Neuron (in vitro differentiated cells): ENCODE measurements at regions not wholly inside any gene's neighbourhood (a gene's known extent, or its start where the extent isn't known, plus 50 kb on each side); places are given as distances from the start of the nearest gene placed in this dataset.

Experiments used
- H2AFZ ChIP-seq: one replicate; pipeline ENCODE4 v1.6.1; 2013; ENCODE audit warnings: low read depth, mild to moderate bottlenecking, inconsistent platforms, low read length, moderate library complexity
- H3K27me3 ChIP-seq: one replicate; pipeline ENCODE4 v1.6.1; 2013; ENCODE audit warnings: low read length; ENCODE audit not compliant: insufficient read depth
- H3K36me3 ChIP-seq: one replicate; pipeline ENCODE4 v1.6.1; 2013; ENCODE audit warnings: low read length; ENCODE audit not compliant: insufficient read depth
- H3K4me1 ChIP-seq: one replicate; pipeline ENCODE4 v1.6.1; 2013; ENCODE audit warnings: low read length; ENCODE audit not compliant: insufficient read depth
- H3K4me3 ChIP-seq: 2 replicates; pipeline ENCODE4 v1.5.1; 2013; ENCODE audit warnings: mild to moderate bottlenecking, low read length, moderate library complexity
- H3K9me3 ChIP-seq: one replicate; pipeline ENCODE4 v1.6.1; 2013; ENCODE audit warnings: low read length

DNA sequence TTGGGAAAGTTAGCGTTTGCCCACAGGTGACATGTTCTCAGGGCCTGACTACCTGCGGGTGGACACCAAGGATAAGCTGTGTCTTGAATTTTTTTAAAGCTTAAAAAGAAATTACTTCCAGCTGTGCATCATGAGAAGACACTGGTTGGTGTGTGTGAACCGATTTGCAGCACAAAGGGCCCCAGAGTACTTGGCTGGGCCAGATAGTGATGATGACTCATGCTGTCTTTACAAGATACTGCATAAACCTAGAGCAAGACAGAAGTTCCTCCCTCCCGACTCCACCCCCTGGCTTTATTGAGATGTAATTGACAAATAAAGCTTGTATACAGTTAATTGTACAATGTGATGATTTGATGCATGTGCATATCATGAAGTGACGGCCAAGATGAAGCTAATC is 212.8 kb downstream of the NXNL2 start:
- Histone ChIP-seq H3K4me3 (no peak overlapping the region), H3K36me3 (no peaks in the 10 kb centered on the region), H3K27me3 (no peaks in the 10 kb centered on the region), H3K4me1 (peaks cover 24% of the 10 kb centered on the region), H3K9me3 (no peaks in the 10 kb centered on the region), H2AFZ (no peak overlapping the region)

- no peaks in the 10 kb centered on the region for H3K36me3 ChIP-seq
- H3K4me1 ChIP-seq: peaks cover 24% of the 10 kb centered on the region
- no peak overlapping the region for H3K4me3 ChIP-seq
These were observed 213.7 kb downstream of the NXNL2 start for GRCh38 chr9:88748566-88749261.

DNA sequence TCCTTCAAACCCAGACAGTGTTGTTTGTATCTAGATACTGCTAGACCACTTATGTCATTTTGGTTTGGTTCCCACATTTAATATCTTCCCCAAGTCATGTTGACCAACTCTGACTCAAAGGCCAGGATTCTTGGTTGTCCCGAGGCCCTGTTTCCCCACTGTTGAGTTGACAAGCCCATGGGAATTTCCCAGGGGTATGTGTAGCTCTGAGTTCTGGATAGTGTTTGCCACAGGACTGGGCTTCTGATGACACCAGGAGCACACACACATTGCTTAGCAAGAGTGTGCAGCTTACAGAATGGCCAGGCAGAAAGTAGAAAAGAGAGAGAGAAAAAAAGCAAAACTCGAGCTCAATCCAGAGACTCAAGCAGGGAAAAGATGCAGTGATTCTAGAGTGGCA is 214.4 kb downstream of the NXNL2 start:
- Histone ChIP-seq H3K9me3 (no peaks in the 10 kb centered on the region), H3K4me3 (no peak overlapping the region), H3K36me3 (no peaks in the 10 kb centered on the region), H3K27me3 (no peaks in the 10 kb centered on the region), H3K4me1 (peaks cover 24% of the 10 kb centered on the region), H2AFZ (no peak overlapping the region)

More at GRCh38 chr9:88748566-88749261, 213.7 kb downstream of the NXNL2 start:
- no peaks in the 10 kb centered on the region for H3K9me3 ChIP-seq
- no peak overlapping the region for H2AFZ ChIP-seq
- no peaks in the 10 kb centered on the region for H3K27me3 ChIP-seq

GRCh38 chr9:88750832-88751360 is 215.9 kb downstream of the NXNL2 start:
- H3K27me3 ChIP-seq: no peaks in the 10 kb centered on the region
- H3K36me3 ChIP-seq: no peaks in the 10 kb centered on the region
- peaks cover 24% of the 10 kb centered on the region for H3K4me1 ChIP-seq
- H3K9me3 ChIP-seq: no peaks in the 10 kb centered on the region
- H2AFZ ChIP-seq: no peak overlapping the region
- H3K4me3 ChIP-seq: no peak overlapping the region

GRCh38 chr9:88751781-88752180 is 216.8 kb downstream of the NXNL2 start:
- H3K4me1 ChIP-seq: peaks cover 19% of the 10 kb centered on the region
- H3K36me3 ChIP-seq: no peaks in the 10 kb centered on the region
- H3K4me3 ChIP-seq: no peak overlapping the region
- no peaks in the 10 kb centered on the region for H3K27me3 ChIP-seq
- H2AFZ ChIP-seq: no peak overlapping the region
- no peaks in the 10 kb centered on the region for H3K9me3 ChIP-seq

- no peak overlapping the region for H3K4me3 ChIP-seq
- no peak overlapping the region for H2AFZ ChIP-seq
- H3K4me1 ChIP-seq: peaks cover 9% of the 10 kb centered on the region
- no peaks in the 10 kb centered on the region for H3K9me3 ChIP-seq
- H3K27me3 ChIP-seq: no peaks in the 10 kb centered on the region
- H3K36me3 ChIP-seq: no peaks in the 10 kb centered on the region
These were observed 218.9 kb downstream of the NXNL2 start for GRCh38 chr9:88753691-88754367.

DNA sequence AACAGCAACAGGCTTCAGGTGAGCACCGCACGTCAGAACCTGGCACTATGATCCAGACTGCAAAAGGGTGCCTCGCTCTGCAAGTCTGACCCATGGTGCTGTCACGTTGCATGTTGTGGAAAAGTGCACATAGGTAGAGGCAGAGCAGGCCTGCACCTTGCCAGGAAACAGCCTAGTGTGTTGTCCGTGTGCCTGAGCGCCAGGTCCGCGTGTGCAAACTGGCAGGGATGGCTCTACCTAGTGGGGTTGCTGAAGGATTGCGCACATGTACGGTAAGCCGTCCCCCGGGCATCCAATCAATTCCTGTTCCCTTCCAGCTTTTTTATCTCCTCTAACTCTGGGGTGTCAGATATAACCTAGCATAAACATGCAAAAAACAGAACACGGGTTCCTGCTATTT is 219.5 kb downstream of the NXNL2 start:
- no peak overlapping the region for H2AFZ ChIP-seq
- no peaks in the 10 kb centered on the region for H3K27me3 ChIP-seq
- peaks cover 9% of the 10 kb centered on the region for H3K4me1 ChIP-seq
- no peaks in the 10 kb centered on the region for H3K9me3 ChIP-seq
- H3K36me3 ChIP-seq: no peaks in the 10 kb centered on the region
- no peak overlapping the region for H3K4me3 ChIP-seq

- no peak overlapping the region for H3K4me3 ChIP-seq
- H3K27me3 ChIP-seq: no peaks in the 10 kb centered on the region
- H3K36me3 ChIP-seq: no peaks in the 10 kb centered on the region
- no peaks in the 10 kb centered on the region for H3K9me3 ChIP-seq
- no peak overlapping the region for H2AFZ ChIP-seq
- H3K4me1 ChIP-seq: peaks cover 9% of the 10 kb centered on the region
These were observed 219.9 kb downstream of the NXNL2 start for GRCh38 chr9:88754886-88755285.

- Histone ChIP-seq H3K9me3 (no peaks in the 10 kb centered on the region), H3K36me3 (no peaks in the 10 kb centered on the region)
These were observed 222.5 kb downstream of the NXNL2 start for GRCh38 chr9:88757406-88758010.

GRCh38 chr9:88759364-88759763 is 224.4 kb downstream of the NXNL2 start:
- Histone ChIP-seq H3K4me1 (no peaks in the 10 kb centered on the region), H3K36me3 (no peaks in the 10 kb centered on the region), H3K27me3 (no peaks in the 10 kb centered on the region), H3K4me3 (no peak overlapping the region), H3K9me3 (no peaks in the 10 kb centered on the region), H2AFZ (no peak overlapping the region)

More at GRCh38 chr9:88757406-88758010, 222.5 kb downstream of the NXNL2 start:
- Histone ChIP-seq H3K4me3 (no peak overlapping the region), H3K27me3 (no peaks in the 10 kb centered on the region), H3K4me1 (no peaks in the 10 kb centered on the region), H2AFZ (no peak overlapping the region)

GRCh38 chr9:88766778-88767503 is 224.3 kb upstream of the S1PR3 start:
- H2AFZ ChIP-seq: no peak overlapping the region
- no peaks in the 10 kb centered on the region for H3K9me3 ChIP-seq
- no peak overlapping the region for H3K4me3 ChIP-seq
- no peaks in the 10 kb centered on the region for H3K4me1 ChIP-seq
- no peaks in the 10 kb centered on the region for H3K36me3 ChIP-seq
- no peaks in the 10 kb centered on the region for H3K27me3 ChIP-seq

DNA sequence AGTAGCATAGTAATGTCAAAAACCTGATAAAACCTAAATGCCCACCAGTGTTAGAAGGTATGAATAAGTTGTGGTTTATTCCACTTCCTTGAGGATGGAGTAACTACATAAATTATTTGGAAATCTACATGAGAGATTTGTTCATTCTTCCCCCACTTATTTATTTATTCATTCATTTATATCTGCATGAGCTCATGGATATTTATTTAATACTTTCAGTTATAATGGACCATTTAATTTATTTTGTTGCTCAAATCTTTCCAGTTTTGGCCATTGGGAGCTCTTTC is 223.8 kb upstream of the S1PR3 start:
- Histone ChIP-seq H3K9me3 (no peaks in the 10 kb centered on the region), H3K4me1 (no peaks in the 10 kb centered on the region), H3K27me3 (no peaks in the 10 kb centered on the region), H3K4me3 (no peak overlapping the region), H3K36me3 (no peaks in the 10 kb centered on the region), H2AFZ (no peak overlapping the region)

DNA sequence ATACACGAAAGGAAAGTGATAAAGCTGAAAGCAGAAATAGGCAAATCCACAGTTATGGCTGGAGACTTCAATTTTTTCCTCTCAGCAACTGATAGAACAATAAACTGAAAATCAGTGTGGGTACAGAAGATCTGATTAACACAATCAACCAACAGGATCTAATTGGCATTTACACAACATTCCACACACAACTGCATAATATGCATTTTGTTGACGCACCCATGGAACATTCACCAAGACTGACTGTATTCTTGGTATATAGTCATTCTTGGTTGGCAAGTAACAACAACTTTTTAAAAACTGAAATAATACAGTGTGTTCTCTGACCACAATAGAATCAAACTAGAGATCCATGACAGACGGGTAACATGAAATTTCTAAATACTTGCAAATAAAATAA is 218.7 kb upstream of the S1PR3 start:
- Histone ChIP-seq H3K36me3 (no peaks in the 10 kb centered on the region), H3K4me3 (no peak overlapping the region), H3K4me1 (peaks cover 37% of the 10 kb centered on the region), H3K27me3 (peaks cover 3% of the 10 kb centered on the region), H3K9me3 (no peaks in the 10 kb centered on the region), H2AFZ (no peak overlapping the region)
